ENCODE measurements at regions not wholly inside any gene's neighbourhood (a gene's known extent, or its start where the extent isn't known, plus 50 kb on each side); places are given as distances from the start of the nearest gene placed in this dataset.

DNA sequence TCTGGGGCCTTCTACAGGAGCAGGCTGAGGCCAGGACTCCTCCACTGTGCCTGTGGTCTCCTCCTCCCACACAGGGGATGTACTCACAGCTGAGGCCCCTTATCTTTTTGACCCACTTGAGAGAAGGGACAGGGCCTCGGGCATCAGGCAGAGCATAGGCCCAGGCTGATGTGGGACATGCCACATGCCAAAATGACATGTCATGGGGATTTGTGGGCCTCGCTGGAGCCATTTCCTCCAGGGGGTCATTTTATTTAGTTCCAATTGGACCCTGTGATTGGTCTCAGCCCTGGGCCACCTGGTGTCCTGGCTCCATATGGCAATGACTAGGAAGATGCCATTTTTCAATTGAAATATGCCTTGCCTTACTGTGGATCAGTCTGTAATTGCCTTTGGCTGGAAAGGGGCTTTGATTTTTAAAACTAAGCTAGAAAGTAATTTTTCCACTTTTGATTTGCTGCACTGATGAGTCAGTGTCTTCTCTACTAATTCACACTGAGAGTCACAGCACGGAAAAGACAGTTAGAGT is 171.1 kb upstream of the NAV2 start:
- TF ChIP-seq, protein P1, sequence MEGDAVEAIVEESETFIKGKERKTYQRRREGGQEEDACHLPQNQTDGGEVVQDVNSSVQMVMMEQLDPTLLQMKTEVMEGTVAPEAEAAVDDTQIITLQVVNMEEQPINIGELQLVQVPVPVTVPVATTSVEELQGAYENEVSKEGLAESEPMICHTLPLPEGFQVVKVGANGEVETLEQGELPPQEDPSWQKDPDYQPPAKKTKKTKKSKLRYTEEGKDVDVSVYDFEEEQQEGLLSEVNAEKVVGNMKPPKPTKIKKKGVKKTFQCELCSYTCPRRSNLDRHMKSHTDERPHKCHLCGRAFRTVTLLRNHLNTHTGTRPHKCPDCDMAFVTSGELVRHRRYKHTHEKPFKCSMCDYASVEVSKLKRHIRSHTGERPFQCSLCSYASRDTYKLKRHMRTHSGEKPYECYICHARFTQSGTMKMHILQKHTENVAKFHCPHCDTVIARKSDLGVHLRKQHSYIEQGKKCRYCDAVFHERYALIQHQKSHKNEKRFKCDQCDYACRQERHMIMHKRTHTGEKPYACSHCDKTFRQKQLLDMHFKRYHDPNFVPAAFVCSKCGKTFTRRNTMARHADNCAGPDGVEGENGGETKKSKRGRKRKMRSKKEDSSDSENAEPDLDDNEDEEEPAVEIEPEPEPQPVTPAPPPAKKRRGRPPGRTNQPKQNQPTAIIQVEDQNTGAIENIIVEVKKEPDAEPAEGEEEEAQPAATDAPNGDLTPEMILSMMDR (IDR thresholded peaks at IDR 0.05; ENCODE audit: extremely low read depth in 1 of 2, insufficient read depth in 1 of 2, low read depth in 1 of 2, low read length in 2 of 2): no peak
- TF ChIP-seq EZH2 (IDR thresholded peaks at IDR 0.05; ENCODE audit: borderline replicate concordance, low read depth, low read length, severe bottlenecking) (no peak), MYC (IDR thresholded peaks at IDR 0.05; ENCODE audit: low read depth, low read length) (no peak), FOS (IDR thresholded peaks at IDR 0.05; ENCODE audit: borderline replicate concordance, insufficient read depth, low read length) (no peak)
- TF ChIP-seq, protein P2, sequence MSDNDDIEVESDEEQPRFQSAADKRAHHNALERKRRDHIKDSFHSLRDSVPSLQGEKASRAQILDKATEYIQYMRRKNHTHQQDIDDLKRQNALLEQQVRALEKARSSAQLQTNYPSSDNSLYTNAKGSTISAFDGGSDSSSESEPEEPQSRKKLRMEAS (IDR thresholded peaks at IDR 0.05; ENCODE audit: insufficient read depth, insufficient read length): no peak

Measured in endothelial cell of umbilical vein (primary cell).